Gastroesophageal sphincter (tissue), 4 donors: ENCODE measurements at regions not wholly inside any gene's neighbourhood (a gene's known extent, or its start where the extent isn't known, plus 50 kb on each side); places are given as distances from the start of the nearest gene placed in this dataset.

Source experiments
- ATAC-seq: fragments of 150-250 bp; one replicate; pipeline ENCODE4 v1.9.1; 2016; ENCODE audit warnings: mild to moderate bottlenecking, moderate library complexity
- H3K27ac ChIP-seq, 4 donors: fragments of 200-600 bp; sonication (generic) in 3 of 4; 1 replicate in 3 of 4; 2 replicates in 1 of 4; pipeline ENCODE4 v1.5.1; 2016 to 2019
- H3K27me3 ChIP-seq: fragments of 200-600 bp; sonication (generic); one replicate; pipeline ENCODE4 v1.5.1; 2019
- H3K36me3 ChIP-seq, 2 donors: fragments of 200-600 bp; sonication (generic); one replicate each; pipeline ENCODE4 v1.5.1; 2019; ENCODE audit warnings: control low read depth in 1 of 2
- H3K4me1 ChIP-seq, 3 donors: fragments of 200-600 bp; sonication (generic); 1 replicate in 2 of 3; 2 replicates in 1 of 3; pipeline ENCODE4 v1.5.1; 2016 to 2019; ENCODE audit warnings: control low read depth in 2 of 3
- H3K4me3 ChIP-seq, 2 donors: fragments of 200-600 bp; sonication (generic); one replicate each; pipeline ENCODE4 v1.5.1; 2019; ENCODE audit warnings: mild to moderate bottlenecking in 1 of 2, moderate library complexity in 1 of 2
- H3K9me3 ChIP-seq, 3 donors: fragments of 200-600 bp; sonication (generic); one replicate each; pipeline ENCODE4 v1.5.1; 2017 to 2019; ENCODE audit warnings: control low read depth in 2 of 3
- EP300 ChIP-seq: sonication (generic); formaldehyde crosslinking; IDR thresholded peaks from one replicate; pipeline ENCODE4 v1.6.1; 2017; ENCODE audit warnings: antibody characterized with exemption, mild to moderate bottlenecking
- POLR2A ChIP-seq, 2 donors: fragments of 450-650 bp; IDR thresholded peaks; one replicate each; pipeline ENCODE4 v1.6.1; 2017; ENCODE audit warnings: antibody characterized with exemption in 2 of 2, mild to moderate bottlenecking in 2 of 2, moderate library complexity in 1 of 2
- POLR2AphosphoS5 ChIP-seq: sonication (generic); formaldehyde crosslinking; IDR thresholded peaks from one replicate; pipeline ENCODE4 v1.6.1; 2017; ENCODE audit warnings: antibody characterized with exemption
- WGBS, 2 donors: methylation state at CpG; one replicate each; pipeline ENCODE4 v1.1.5; 2018; ENCODE audit warnings: low coverage in 1 of 2; 5-methylcytosine and 5-hydroxymethylcytosine counted together
- TF ChIP-seq, protein P1 (sequence below), 4 experiments: fragments of 200-600 bp in 2 of 4; fragments of 450-650 bp in 2 of 4; sonication (generic) in 1 of 4; IDR thresholded peaks; one replicate each; pipeline ENCODE4 v1.5.1; 2017 to 2019; ENCODE audit warnings: antibody characterized with exemption in 4 of 4, mild to moderate bottlenecking in 2 of 4, moderate library complexity in 2 of 4

DNA sequence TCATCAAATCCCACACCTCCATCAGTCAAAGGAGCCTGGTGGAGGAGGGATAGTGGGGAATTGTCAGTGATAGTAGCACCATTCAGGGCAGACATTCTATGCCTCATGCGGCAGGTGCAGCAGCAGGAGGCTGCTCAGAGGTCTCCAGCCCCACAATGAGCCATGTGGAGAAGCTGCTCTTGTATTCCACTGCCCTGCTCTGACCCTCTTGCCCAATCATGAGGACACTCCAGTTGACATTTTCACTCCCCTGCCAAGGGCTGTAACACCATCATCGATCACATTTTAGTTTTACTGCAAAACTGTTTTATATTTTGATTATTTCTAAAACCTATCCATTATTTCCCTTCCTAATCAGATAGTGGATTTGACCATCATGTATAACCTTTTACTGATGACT is 487.6 kb upstream of the KLHL29 start:
- ATAC-seq, result no peak
- Histone ChIP-seq H3K4me3 (no peak overlapping the region), H3K4me1 (no peaks in the 10 kb centered on the region), H3K27ac (no peak overlapping the region), H3K9me3 (no peaks in the 10 kb centered on the region), H3K36me3 (no peaks in the 10 kb centered on the region), H3K27me3 (no peaks in the 10 kb centered on the region)
- WGBS, 2 donors, result 90 to 100% methylated on average over 2 of the region's 2 CpGs
- TF ChIP-seq POLR2A (IDR thresholded peaks at IDR 0.05) (no peak), POLR2AphosphoS5 (no peak), EP300 (no peak)
- TF ChIP-seq, protein P1, sequence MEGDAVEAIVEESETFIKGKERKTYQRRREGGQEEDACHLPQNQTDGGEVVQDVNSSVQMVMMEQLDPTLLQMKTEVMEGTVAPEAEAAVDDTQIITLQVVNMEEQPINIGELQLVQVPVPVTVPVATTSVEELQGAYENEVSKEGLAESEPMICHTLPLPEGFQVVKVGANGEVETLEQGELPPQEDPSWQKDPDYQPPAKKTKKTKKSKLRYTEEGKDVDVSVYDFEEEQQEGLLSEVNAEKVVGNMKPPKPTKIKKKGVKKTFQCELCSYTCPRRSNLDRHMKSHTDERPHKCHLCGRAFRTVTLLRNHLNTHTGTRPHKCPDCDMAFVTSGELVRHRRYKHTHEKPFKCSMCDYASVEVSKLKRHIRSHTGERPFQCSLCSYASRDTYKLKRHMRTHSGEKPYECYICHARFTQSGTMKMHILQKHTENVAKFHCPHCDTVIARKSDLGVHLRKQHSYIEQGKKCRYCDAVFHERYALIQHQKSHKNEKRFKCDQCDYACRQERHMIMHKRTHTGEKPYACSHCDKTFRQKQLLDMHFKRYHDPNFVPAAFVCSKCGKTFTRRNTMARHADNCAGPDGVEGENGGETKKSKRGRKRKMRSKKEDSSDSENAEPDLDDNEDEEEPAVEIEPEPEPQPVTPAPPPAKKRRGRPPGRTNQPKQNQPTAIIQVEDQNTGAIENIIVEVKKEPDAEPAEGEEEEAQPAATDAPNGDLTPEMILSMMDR (IDR thresholded peaks at IDR 0.05), result no peak

DNA sequence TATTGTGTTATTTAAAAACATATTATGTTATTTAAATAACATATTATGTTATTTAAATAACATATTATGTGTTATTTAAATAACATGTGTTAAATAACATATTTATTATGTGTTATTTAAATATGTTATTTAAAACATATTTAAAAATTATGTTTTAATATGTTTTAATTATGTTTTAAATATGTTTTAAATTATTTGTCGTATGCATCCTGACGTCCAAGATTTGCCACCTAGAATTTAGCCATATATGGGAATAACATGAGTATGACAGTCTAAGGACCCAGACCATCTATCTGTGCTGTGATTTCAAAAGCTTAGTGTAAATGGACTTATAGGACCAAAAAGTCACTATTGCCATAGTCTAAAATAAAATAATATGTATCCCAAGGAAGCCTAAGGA is 484.3 kb upstream of the KLHL29 start:
- no peaks in the 10 kb centered on the region for H3K27me3 ChIP-seq
- no peaks in the 10 kb centered on the region for H3K9me3 ChIP-seq
- no peak overlapping the region for H3K27ac ChIP-seq
- TF ChIP-seq POLR2A (IDR thresholded peaks at IDR 0.05) (no peak), POLR2AphosphoS5 (no peak), EP300 (no peak)
- TF ChIP-seq, protein P1 (IDR thresholded peaks at IDR 0.05), result no peak
- H3K36me3 ChIP-seq, result no peaks in the 10 kb centered on the region
- WGBS, 2 donors, result 76 to 83% methylated on average over 2 of the region's 2 CpGs
- no peak for ATAC-seq
- no peak overlapping the region for H3K4me3 ChIP-seq
- H3K4me1 ChIP-seq, result no peaks in the 10 kb centered on the region

DNA sequence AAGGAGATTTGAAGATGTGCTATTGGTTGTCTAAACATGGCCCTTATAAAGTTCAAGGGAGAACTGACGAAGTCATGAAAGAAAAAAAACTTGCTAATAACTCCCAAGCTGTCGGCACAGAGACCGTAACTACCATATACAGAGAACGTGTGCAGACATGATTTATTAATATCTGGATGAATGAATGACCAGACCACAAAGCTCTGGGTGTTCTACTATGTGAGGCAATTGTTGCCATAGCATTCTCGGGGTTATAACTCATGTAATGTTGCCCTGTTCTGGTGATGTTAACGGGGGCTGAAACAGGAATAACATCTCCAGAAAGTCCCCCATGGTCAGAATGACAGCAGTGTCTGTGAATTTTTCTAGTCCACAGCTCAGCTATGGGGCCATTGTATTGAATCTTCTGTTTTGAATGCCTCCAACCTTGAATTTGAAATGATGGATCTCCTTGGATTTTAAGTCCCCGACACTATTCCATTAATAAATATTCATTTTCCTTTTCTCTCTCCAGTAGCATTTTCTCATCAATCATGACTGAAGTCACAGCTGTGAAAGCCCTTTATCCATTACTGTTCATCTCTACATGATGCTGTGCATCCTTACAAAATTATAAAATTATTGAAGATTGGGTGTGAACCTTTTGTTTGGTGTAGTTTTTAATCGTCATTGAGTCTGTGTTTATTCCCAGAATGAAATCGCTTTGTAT is 483.4 kb upstream of the KLHL29 start:
- no peak for ATAC-seq
- WGBS, 2 donors, result 59 to 72% methylated on average over 9 of the region's 9 CpGs
- H3K27me3 ChIP-seq, result no peaks in the 10 kb centered on the region

DNA sequence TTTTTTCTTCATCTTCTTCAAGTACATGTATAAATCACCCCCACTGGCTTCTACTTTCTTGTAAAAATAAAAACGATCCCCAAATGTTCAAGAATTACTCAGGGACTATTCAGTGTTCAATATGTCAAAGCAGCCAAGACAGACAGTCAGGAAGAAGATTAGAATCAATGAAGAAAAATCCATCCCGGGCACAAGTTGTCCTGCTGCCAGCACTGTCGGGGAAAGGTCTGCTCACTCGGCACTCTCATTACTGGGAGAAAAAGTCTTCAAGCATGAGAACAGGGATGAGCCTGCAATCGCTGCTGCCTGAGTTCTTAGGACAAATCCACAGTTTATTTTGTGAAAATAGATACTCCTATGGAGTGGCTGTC is 482.8 kb upstream of the KLHL29 start:
- Histone ChIP-seq H3K27me3 (no peaks in the 10 kb centered on the region), H3K27ac (no peak overlapping the region), H3K9me3 (no peaks in the 10 kb centered on the region), H3K4me3 (no peak overlapping the region), H3K36me3 (no peaks in the 10 kb centered on the region), H3K4me1 (no peaks in the 10 kb centered on the region)
- WGBS, 2 donors, result 43 to 70% methylated on average over 4 to 5 of the region's 5 CpGs
- TF ChIP-seq POLR2A (IDR thresholded peaks at IDR 0.05) (no peak), POLR2AphosphoS5 (no peak), EP300 (no peak)
- TF ChIP-seq, protein P1 (IDR thresholded peaks at IDR 0.05), result no peak
- ATAC-seq, result no peak

More for the DNA sequence above, 483.4 kb upstream of the KLHL29 start:
- Histone ChIP-seq H3K9me3 (no peaks in the 10 kb centered on the region), H3K36me3 (no peaks in the 10 kb centered on the region), H3K27ac (no peak overlapping the region), H3K4me3 (no peak overlapping the region), H3K4me1 (no peaks in the 10 kb centered on the region)
- TF ChIP-seq EP300 (no peak), POLR2A (IDR thresholded peaks at IDR 0.05) (no peak), POLR2AphosphoS5 (no peak)
- TF ChIP-seq, protein P1 (IDR thresholded peaks at IDR 0.05), result no peak

DNA sequence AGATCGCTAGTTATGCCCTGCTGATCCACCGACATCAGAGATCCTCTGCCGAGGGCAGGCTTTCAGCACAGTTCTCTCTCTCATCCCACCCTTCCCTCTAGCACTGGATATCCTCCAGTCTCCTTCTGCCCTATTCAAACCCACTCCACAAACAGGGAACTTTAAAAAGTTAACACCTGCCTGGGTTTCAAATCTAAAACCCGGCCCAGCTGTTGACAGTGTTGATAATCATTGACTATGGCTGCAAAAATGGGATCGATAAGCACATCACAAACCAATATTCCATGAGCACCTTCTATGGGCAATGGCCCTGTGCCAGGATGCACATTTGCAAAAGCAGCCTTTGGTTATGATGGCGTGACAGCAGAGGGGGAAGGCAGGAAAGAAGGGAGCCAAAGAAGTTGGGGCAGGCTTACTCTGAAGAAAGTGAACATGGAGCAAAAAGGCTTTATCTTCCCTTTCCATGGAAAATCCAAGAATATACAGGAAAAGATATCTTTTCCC is 482.3 kb upstream of the KLHL29 start:
- no peak overlapping the region for H3K4me3 ChIP-seq
- no peak for ATAC-seq

More for the DNA sequence above, 482.3 kb upstream of the KLHL29 start:
- H3K9me3 ChIP-seq, result no peaks in the 10 kb centered on the region
- no peak overlapping the region for H3K27ac ChIP-seq
- no peaks in the 10 kb centered on the region for H3K27me3 ChIP-seq
- WGBS, 2 donors, result 66 to 95% methylated on average over 2 to 4 of the region's 6 CpGs
- no peaks in the 10 kb centered on the region for H3K4me1 ChIP-seq
- H3K36me3 ChIP-seq, result no peaks in the 10 kb centered on the region
- TF ChIP-seq, protein P1 (IDR thresholded peaks at IDR 0.05), result no peak
- no peak for TF ChIP-seq EP300
- TF ChIP-seq POLR2AphosphoS5, result no peak
- TF ChIP-seq POLR2A (IDR thresholded peaks at IDR 0.05), result no peak
